BE2C (cell line): ENCODE measurements at regions not wholly inside any gene's neighbourhood (a gene's known extent, or its start where the extent isn't known, plus 50 kb on each side); places are given as distances from the start of the nearest gene placed in this dataset.

Source experiments
- DNase-seq: peaks from one replicate; pipeline ENCODE4 v3.0.0-alpha.2; 2020
- H3K27me3 ChIP-seq: fragments of 250-450 bp; sonication (Bioruptor Pico); 2 replicates; pipeline ENCODE4 v1.5.1; 2020; ENCODE audit warnings: mild to moderate bottlenecking
- H3K36me3 ChIP-seq: fragments of 250-450 bp; sonication (Bioruptor Pico); 2 replicates; pipeline ENCODE4 v1.5.1; 2020; ENCODE audit warnings: mild to moderate bottlenecking
- H3K4me1 ChIP-seq: fragments of 250-450 bp; sonication (Bioruptor Pico); 2 replicates; pipeline ENCODE4 v1.5.1; 2020
- H3K4me3 ChIP-seq: 2 replicates; pipeline ENCODE4 v1.5.1; 2011; ENCODE audit warnings: low read depth, low read length
- H3K9me3 ChIP-seq: fragments of 250-450 bp; sonication (Bioruptor Pico); 2 replicates; pipeline ENCODE4 v1.5.1; 2020
- TF ChIP-seq, protein P1 (sequence below): IDR thresholded peaks from 2 replicates; pipeline ENCODE4 v1.5.1; 2012; ENCODE audit warnings: mild to moderate bottlenecking, low read depth, low read length

DNA sequence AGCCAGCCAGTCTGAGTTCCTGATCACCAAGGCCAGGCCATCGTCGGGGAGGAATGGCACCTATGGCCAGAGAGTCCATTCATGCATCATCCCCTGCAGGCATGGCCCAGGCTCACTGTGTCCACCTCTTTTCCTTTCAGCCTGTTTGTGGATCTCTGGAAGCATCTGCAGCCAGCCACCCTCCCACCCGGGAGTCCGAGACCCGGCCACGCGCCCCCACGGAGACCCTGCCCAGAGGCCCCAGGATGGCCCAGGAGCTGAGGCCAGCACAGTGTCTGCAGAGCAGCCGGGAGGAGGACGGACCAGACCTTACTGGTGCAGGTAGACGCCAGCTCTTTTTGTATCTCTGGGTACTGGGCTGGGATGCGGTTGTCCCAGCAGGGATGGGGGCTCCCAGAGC, 245.1 kb upstream of the CIBAR2 start:
- Histone ChIP-seq H3K36me3 (no peaks in the 10 kb centered on the region), H3K9me3 (no peaks in the 10 kb centered on the region), H3K4me3 (no peak overlapping the region), H3K27me3 (no peaks in the 10 kb centered on the region), H3K4me1 (peaks cover 71% of the 10 kb centered on the region)
- TF ChIP-seq, protein P1, sequence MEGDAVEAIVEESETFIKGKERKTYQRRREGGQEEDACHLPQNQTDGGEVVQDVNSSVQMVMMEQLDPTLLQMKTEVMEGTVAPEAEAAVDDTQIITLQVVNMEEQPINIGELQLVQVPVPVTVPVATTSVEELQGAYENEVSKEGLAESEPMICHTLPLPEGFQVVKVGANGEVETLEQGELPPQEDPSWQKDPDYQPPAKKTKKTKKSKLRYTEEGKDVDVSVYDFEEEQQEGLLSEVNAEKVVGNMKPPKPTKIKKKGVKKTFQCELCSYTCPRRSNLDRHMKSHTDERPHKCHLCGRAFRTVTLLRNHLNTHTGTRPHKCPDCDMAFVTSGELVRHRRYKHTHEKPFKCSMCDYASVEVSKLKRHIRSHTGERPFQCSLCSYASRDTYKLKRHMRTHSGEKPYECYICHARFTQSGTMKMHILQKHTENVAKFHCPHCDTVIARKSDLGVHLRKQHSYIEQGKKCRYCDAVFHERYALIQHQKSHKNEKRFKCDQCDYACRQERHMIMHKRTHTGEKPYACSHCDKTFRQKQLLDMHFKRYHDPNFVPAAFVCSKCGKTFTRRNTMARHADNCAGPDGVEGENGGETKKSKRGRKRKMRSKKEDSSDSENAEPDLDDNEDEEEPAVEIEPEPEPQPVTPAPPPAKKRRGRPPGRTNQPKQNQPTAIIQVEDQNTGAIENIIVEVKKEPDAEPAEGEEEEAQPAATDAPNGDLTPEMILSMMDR, result no peak
- DNase-seq, result no peak

DNA sequence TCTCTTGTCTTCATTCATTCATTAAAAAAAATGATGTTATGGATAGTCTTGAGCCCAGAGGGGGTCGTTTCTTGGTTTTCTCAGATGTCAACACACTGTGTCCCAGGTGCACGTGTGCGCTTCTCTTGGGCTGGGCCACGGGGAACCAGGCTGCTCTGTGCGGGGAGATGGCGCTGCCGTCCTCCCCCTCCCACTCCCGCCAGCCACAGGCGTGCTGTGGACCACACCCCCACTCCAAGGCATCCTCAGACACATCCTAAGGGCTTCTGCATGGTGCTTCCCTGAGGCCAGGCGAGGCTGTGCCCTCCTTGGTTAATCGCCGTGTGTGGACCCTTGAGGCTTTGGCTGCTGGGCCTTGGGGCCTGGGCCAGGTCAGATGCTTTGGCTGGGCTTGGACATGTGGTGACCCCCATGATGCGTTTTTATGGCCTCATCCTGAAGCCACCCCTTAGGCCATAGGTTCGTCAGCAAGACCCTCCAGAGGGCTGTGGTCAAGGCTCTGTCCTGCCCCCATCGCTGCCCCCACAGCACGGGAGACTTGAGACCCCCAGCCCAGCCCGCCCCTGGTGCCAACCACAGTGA, 245.7 kb upstream of the CIBAR2 start:
- no peak for DNase-seq
- TF ChIP-seq, protein P1, result no peak
- H3K9me3 ChIP-seq, result no peaks in the 10 kb centered on the region
- H3K27me3 ChIP-seq, result no peaks in the 10 kb centered on the region
- no peaks in the 10 kb centered on the region for H3K36me3 ChIP-seq
- peaks cover 69% of the 10 kb centered on the region for H3K4me1 ChIP-seq
- no peak overlapping the region for H3K4me3 ChIP-seq

GRCh38 chr16:85358704-85359146, 246.5 kb upstream of the CIBAR2 start:
- Histone ChIP-seq H3K9me3 (no peaks in the 10 kb centered on the region), H3K27me3 (no peaks in the 10 kb centered on the region), H3K4me3 (no peak overlapping the region), H3K4me1 (peaks cover 67% of the 10 kb centered on the region), H3K36me3 (no peaks in the 10 kb centered on the region)
- TF ChIP-seq, protein P1, result no peak
- DNase-seq, result no peak

DNA sequence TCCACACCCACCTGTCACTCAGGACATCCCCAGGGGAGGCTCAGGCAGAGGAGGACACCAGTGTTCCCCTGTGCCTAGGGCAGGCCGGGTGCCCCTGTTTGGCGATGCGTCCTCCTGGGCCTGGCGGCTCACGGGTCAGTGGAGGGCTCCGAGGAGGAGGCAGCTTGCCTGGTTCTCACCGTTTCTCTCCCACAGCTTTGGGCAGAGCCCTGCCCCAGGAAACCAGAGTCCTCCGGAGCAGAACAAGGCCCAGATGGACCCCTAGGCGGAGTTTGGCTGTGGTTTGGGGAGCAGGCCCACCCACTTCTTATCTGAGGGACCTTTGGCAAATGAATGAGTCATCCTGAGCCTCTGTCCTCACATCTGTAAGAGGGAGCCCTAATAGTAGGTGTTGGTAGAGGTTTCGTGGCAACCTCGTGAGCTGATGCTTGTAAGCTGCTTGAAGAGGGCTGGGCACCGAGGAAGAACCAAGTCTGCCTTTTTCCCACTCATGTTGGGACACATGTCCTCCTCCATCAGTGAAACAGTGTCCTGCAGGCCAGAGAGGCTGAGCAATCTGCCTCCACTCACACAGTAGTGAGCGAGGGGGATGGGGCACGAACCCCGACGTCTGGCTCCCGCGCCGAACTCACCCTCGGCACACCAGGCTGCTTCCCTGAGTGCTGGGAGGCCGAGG, 247.0 kb upstream of the CIBAR2 start:
- peaks cover 61% of the 10 kb centered on the region for H3K4me1 ChIP-seq

DNA sequence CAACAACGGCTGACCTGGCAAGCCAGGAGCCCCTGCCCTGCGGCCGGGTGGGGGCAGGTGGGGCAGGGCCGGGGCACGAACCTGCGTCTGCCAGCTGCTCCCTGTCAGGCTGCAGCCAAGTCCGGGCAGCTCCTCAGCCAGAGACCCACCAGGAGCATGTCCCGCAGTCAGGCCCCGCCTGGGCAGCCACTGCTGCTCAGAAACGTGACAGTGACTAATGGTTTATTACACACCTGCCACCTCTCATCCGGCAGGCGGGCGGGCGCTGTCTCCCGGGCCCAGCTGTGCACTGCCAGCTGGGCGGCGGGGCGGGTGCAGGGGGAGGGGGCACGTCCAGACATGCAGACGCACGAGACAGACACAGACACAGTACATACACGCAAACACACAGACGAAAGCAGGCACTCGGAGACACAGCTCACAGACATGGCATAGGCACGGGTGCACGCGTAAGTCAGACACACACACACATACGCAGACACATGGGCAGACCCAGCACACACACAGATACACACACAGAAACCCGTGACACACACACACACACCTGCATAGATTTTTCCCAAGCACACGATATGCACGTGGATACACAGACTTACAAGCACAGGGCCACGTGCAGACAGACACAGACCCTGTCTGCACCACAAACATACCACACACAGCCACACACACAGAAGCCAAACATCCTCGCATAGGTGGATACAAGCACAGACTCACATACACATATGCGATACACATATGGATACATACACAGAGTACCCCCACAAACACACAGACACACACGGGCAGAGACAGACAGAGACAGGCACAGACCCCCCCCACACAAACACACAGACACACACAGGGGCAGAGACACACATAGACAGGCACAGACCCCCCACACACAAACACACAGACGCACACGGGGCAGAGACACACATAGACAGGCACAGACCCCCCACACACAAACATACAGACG, 248.3 kb upstream of the CIBAR2 start:
- Histone ChIP-seq H3K4me3 (no peak overlapping the region), H3K4me1 (peaks cover 60% of the 10 kb centered on the region), H3K36me3 (no peaks in the 10 kb centered on the region), H3K27me3 (no peaks in the 10 kb centered on the region), H3K9me3 (no peaks in the 10 kb centered on the region)
- TF ChIP-seq, protein P1, result no peak
- DNase-seq, result peak; percentile 95

More for the DNA sequence above, 247.0 kb upstream of the CIBAR2 start:
- no peak overlapping the region for H3K4me3 ChIP-seq
- TF ChIP-seq, protein P1, result no peak
- DNase-seq, result no peak
- H3K36me3 ChIP-seq, result no peaks in the 10 kb centered on the region
- H3K27me3 ChIP-seq, result no peaks in the 10 kb centered on the region
- H3K9me3 ChIP-seq, result no peaks in the 10 kb centered on the region
